ENCODE measurements at regions not wholly inside any gene's neighbourhood (a gene's known extent, or its start where the extent isn't known, plus 50 kb on each side); places are given as distances from the start of the nearest gene placed in this dataset.
"Not testable (repeated sequence)": the region's sequence is repeated elsewhere in the genome, so short reads cannot be mapped to it uniquely, and the experiment has no call there.

GRCh38 chr2:147030966-147031720, 813.7 kb upstream of the ACVR2A start:
- no peak for DNase-seq (ENCODE audit: low read depth in 4 of 4, low spot score in 1 of 4)

GRCh38 chr2:147027436-147027835, 817.4 kb upstream of the ACVR2A start:
- DNase-seq (ENCODE audit: low read depth in 4 of 4, low spot score in 1 of 4), result no peak

GRCh38 chr2:147026664-147027295, 818.0 kb upstream of the ACVR2A start:
- no peak for DNase-seq (ENCODE audit: low read depth in 4 of 4, low spot score in 1 of 4)

- DNase-seq (ENCODE audit: low read depth in 4 of 4, low spot score in 1 of 4), result no peak
Measured at GRCh38 chr2:147025646-147026585, 818.9 kb upstream of the ACVR2A start.

- DNase-seq (ENCODE audit: low read depth in 4 of 4, low spot score in 1 of 4), result no peak
Measured at GRCh38 chr2:147019311-147019710, 825.5 kb upstream of the ACVR2A start.

GRCh38 chr2:147017951-147018645, 826.7 kb upstream of the ACVR2A start:
- DNase-seq (ENCODE audit: low read depth in 4 of 4, low spot score in 1 of 4), result no peak

- DNase-seq (ENCODE audit: low read depth in 4 of 4, low spot score in 1 of 4), result no peak
Measured at GRCh38 chr2:147016181-147016580, 828.6 kb upstream of the ACVR2A start.

GRCh38 chr2:147015591-147015990, 829.2 kb upstream of the ACVR2A start:
- DNase-seq (ENCODE audit: low read depth in 4 of 4, low spot score in 1 of 4), result no peak

- no peak for DNase-seq (ENCODE audit: low read depth in 4 of 4, low spot score in 1 of 4)
Measured at GRCh38 chr2:147013696-147014392, 831.0 kb upstream of the ACVR2A start.

- DNase-seq (ENCODE audit: low read depth in 4 of 4, low spot score in 1 of 4), result no peak
Measured at GRCh38 chr2:147008481-147008880, 836.3 kb upstream of the ACVR2A start.

GRCh38 chr2:147006736-147007141, 838.1 kb upstream of the ACVR2A start:
- no peak for DNase-seq (ENCODE audit: low read depth in 4 of 4, low spot score in 1 of 4)

- DNase-seq (ENCODE audit: low read depth in 4 of 4, low spot score in 1 of 4), result no peak
Measured at GRCh38 chr2:147003081-147003480, 841.7 kb upstream of the ACVR2A start.

- no peak for DNase-seq (ENCODE audit: low read depth in 4 of 4, low spot score in 1 of 4)
Measured at GRCh38 chr2:147002256-147002655, 842.6 kb upstream of the ACVR2A start.

GRCh38 chr2:147001061-147001460, 843.8 kb upstream of the ACVR2A start:
- DNase-seq (ENCODE audit: low read depth in 4 of 4, low spot score in 1 of 4), result no peak

- not testable (repeated sequence) for DNase-seq (ENCODE audit: low read depth in 4 of 4, low spot score in 1 of 4)
Measured at GRCh38 chr2:147000151-147000550, 844.7 kb upstream of the ACVR2A start.

- DNase-seq (ENCODE audit: low read depth in 4 of 4, low spot score in 1 of 4), result no peak
Measured at GRCh38 chr2:146997945-146998344, 846.9 kb upstream of the ACVR2A start.

GRCh38 chr2:146997488-146997887, 847.3 kb upstream of the ACVR2A start:
- no peak for DNase-seq (ENCODE audit: low read depth in 4 of 4, low spot score in 1 of 4)

- DNase-seq (ENCODE audit: low read depth in 4 of 4, low spot score in 1 of 4), result no peak
Measured at GRCh38 chr2:146994246-146994645, 850.6 kb upstream of the ACVR2A start.

GRCh38 chr2:146992466-146992865, 852.4 kb upstream of the ACVR2A start:
- DNase-seq (ENCODE audit: low read depth in 4 of 4, low spot score in 1 of 4), result no peak

GRCh38 chr2:146992057-146992456, 852.8 kb upstream of the ACVR2A start:
- DNase-seq (ENCODE audit: low read depth in 4 of 4, low spot score in 1 of 4), result no peak

Data from stimulated activated CD4-positive, alpha-beta T cell treated with anti-CD3 and anti-CD28 coated beads, Interleukin-1b, Interleukin-23, amount 100 ng/mL, for 24 hours (primary cell).